ENCODE measurements at regions not wholly inside any gene's neighbourhood (a gene's known extent, or its start where the extent isn't known, plus 50 kb on each side); places are given as distances from the start of the nearest gene placed in this dataset.

DNA sequence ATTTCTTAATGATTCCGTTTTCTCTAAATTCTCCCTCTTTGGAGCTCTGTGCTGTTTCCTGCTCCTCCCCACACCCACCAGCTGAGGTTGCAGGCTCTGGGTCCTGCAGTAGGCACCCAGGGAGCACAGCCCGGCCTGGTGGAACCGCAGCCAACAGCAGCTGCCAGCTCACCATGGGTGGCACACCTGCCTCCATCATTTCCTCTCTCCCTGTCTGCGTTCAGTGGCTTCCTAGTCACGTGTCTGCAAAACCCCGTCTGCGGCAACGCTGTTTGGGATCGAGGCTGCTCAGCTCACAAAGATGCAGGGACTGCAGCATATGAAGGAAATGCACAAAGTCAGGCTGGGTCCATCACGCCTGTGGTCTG, 367.8 kb downstream of the IRX2 start:
- no peak overlapping the region for H3K4me2 ChIP-seq (ENCODE audit: low read length)
- H3K9me3 ChIP-seq (ENCODE audit: insufficient read depth, low read length) = no peaks in the 10 kb centered on the region
- H3K79me2 ChIP-seq (ENCODE audit: low read length) = no peaks in the 10 kb centered on the region
- H4K20me1 ChIP-seq (ENCODE audit: insufficient read depth, low read length) = no peaks in the 10 kb centered on the region
- no peak overlapping the region for H3K4me3 ChIP-seq (ENCODE audit: low read length)
- H2AFZ ChIP-seq (ENCODE audit: low read depth, low read length) = no peak overlapping the region
- no peaks in the 10 kb centered on the region for H3K36me3 ChIP-seq (replicated peaks; ENCODE audit: low read depth, low read length)
- H3K27me3 ChIP-seq (ENCODE audit: low read depth, low read length) = no peaks in the 10 kb centered on the region
- no peak overlapping the region for H3K27ac ChIP-seq (ENCODE audit: low read length)
- no peak for TF ChIP-seq EZH2phosphoT487 (IDR thresholded peaks at IDR 0.05; ENCODE audit: low read depth)
- TF ChIP-seq, protein P1, sequence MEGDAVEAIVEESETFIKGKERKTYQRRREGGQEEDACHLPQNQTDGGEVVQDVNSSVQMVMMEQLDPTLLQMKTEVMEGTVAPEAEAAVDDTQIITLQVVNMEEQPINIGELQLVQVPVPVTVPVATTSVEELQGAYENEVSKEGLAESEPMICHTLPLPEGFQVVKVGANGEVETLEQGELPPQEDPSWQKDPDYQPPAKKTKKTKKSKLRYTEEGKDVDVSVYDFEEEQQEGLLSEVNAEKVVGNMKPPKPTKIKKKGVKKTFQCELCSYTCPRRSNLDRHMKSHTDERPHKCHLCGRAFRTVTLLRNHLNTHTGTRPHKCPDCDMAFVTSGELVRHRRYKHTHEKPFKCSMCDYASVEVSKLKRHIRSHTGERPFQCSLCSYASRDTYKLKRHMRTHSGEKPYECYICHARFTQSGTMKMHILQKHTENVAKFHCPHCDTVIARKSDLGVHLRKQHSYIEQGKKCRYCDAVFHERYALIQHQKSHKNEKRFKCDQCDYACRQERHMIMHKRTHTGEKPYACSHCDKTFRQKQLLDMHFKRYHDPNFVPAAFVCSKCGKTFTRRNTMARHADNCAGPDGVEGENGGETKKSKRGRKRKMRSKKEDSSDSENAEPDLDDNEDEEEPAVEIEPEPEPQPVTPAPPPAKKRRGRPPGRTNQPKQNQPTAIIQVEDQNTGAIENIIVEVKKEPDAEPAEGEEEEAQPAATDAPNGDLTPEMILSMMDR (IDR thresholded peaks at IDR 0.05; ENCODE audit: low read depth, low read length) = no peak
- no peaks in the 10 kb centered on the region for H3K4me1 ChIP-seq (ENCODE audit: low read length)
- no peak overlapping the region for H3K9ac ChIP-seq (ENCODE audit: low read length)

DNA sequence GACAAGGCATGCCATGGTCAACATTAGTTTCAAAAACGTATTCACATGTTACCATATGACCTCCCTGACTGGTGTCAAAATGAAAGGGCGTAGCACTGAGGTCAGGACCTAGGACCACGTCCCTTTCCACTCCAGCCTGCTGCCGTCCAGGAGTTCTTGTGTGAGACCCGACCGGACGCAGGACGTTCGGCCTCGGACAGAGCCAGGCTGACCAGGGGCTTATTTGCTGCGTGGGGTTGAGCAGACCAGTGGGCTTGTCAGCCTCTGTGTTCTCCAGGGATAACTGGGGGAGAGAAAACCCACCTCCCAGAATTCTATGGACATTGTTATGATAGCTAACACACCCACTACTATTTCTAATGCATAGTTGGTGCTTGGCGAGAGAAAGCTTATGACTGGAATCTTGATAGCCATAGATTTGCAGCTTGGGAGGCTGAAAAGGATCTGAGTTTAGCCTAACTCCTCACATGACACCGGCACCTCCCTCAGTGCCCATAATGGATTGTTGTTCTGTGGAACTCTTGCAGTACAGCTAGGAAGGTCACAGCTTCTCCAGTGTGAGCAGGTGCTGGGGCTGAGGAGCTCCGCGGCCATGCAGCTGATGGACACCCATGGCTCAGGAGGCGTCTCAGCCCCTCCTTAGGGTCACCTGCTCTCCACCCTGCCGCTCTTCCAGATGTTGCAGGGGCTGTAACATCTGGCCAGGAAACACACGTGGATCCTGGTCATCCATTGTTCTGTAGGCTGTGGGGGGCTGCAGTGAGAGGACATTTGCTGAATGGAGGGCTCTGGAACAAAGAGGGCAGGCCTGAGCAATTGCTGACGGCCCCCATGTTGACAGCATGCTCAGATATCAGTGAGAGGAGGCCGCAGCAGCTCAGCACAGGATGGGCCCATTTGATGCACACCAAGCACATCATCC, 368.4 kb downstream of the IRX2 start:
- Histone ChIP-seq H3K4me2 (ENCODE audit: low read length) (no peak overlapping the region), H3K36me3 (replicated peaks; ENCODE audit: low read depth, low read length) (no peaks in the 10 kb centered on the region), H2AFZ (ENCODE audit: low read depth, low read length) (no peak overlapping the region), H3K9ac (ENCODE audit: low read length) (no peak overlapping the region), H4K20me1 (ENCODE audit: insufficient read depth, low read length) (no peaks in the 10 kb centered on the region), H3K9me3 (ENCODE audit: insufficient read depth, low read length) (no peaks in the 10 kb centered on the region), H3K27me3 (ENCODE audit: low read depth, low read length) (no peaks in the 10 kb centered on the region), H3K79me2 (ENCODE audit: low read length) (no peaks in the 10 kb centered on the region), H3K4me3 (ENCODE audit: low read length) (no peak overlapping the region), H3K4me1 (ENCODE audit: low read length) (no peaks in the 10 kb centered on the region), H3K27ac (ENCODE audit: low read length) (no peak overlapping the region)
- TF ChIP-seq EZH2phosphoT487 (IDR thresholded peaks at IDR 0.05; ENCODE audit: low read depth) = no peak
- TF ChIP-seq, protein P1 (IDR thresholded peaks at IDR 0.05; ENCODE audit: low read depth, low read length) = no peak

DNA sequence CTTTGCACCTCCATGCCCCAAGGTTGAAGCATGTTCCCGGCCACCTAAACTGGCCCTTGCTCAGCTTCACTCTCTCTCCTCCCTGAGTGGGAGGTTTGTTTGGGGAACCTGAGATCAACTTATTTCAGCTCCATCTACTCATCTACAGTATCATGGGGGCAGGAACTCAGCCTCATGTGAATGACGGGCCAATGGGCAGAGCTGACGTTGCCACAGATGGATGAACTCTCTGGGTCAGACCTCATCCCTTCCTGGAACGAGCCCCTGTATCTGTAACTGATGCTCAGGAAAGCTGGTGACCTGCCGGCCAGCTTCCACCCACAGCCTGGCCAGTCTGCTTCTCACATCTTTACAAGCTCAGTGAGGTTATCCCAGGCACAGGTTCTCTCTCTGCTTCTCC, 369.6 kb downstream of the IRX2 start:
- no peak overlapping the region for H3K4me2 ChIP-seq (ENCODE audit: low read length)
- H2AFZ ChIP-seq (ENCODE audit: low read depth, low read length) = no peak overlapping the region
- H3K27me3 ChIP-seq (ENCODE audit: low read depth, low read length) = no peaks in the 10 kb centered on the region
- H3K9ac ChIP-seq (ENCODE audit: low read length) = no peak overlapping the region
- no peaks in the 10 kb centered on the region for H3K79me2 ChIP-seq (ENCODE audit: low read length)
- H3K27ac ChIP-seq (ENCODE audit: low read length) = no peak overlapping the region
- H4K20me1 ChIP-seq (ENCODE audit: insufficient read depth, low read length) = no peaks in the 10 kb centered on the region
- no peak for TF ChIP-seq EZH2phosphoT487 (IDR thresholded peaks at IDR 0.05; ENCODE audit: low read depth)
- TF ChIP-seq, protein P1 (IDR thresholded peaks at IDR 0.05; ENCODE audit: low read depth, low read length) = no peak
- no peaks in the 10 kb centered on the region for H3K9me3 ChIP-seq (ENCODE audit: insufficient read depth, low read length)
- no peak overlapping the region for H3K4me3 ChIP-seq (ENCODE audit: low read length)
- H3K4me1 ChIP-seq (ENCODE audit: low read length) = no peaks in the 10 kb centered on the region
- H3K36me3 ChIP-seq (replicated peaks; ENCODE audit: low read depth, low read length) = no peaks in the 10 kb centered on the region

DNA sequence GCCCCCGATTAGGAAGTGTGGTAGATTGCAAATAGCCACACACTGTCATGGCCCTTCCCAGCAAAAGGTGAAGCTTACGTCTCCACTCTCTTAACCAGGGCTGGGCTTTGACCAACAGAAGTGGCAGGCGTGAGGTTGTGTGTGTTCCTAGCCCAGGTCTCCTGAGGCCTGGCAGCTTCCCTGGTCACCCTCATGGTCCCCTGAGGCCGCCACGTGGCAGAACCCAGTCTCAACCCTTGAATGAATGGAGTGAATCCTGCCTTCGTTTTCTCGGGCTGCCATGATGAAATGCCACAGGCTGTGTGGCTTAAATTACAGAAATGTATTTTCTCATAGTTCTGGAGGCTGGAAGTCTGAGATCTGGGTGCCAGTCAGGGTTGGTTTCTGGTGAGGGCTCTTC, 370.4 kb downstream of the IRX2 start:
- Histone ChIP-seq H4K20me1 (ENCODE audit: insufficient read depth, low read length) (no peaks in the 10 kb centered on the region), H3K27me3 (ENCODE audit: low read depth, low read length) (no peaks in the 10 kb centered on the region), H3K9me3 (ENCODE audit: insufficient read depth, low read length) (no peaks in the 10 kb centered on the region), H3K4me2 (ENCODE audit: low read length) (no peak overlapping the region), H3K79me2 (ENCODE audit: low read length) (no peaks in the 10 kb centered on the region), H3K27ac (ENCODE audit: low read length) (no peak overlapping the region), H3K4me3 (ENCODE audit: low read length) (no peak overlapping the region), H3K9ac (ENCODE audit: low read length) (no peak overlapping the region), H2AFZ (ENCODE audit: low read depth, low read length) (no peak overlapping the region), H3K36me3 (replicated peaks; ENCODE audit: low read depth, low read length) (no peaks in the 10 kb centered on the region), H3K4me1 (ENCODE audit: low read length) (no peaks in the 10 kb centered on the region)
- TF ChIP-seq, protein P1 (IDR thresholded peaks at IDR 0.05; ENCODE audit: low read depth, low read length) = no peak
- TF ChIP-seq EZH2phosphoT487 (IDR thresholded peaks at IDR 0.05; ENCODE audit: low read depth) = no peak

Data from OCI-LY3 (cell line).